Esophagus muscularis mucosa (tissue), 3 donors: ENCODE measurements at regions not wholly inside any gene's neighbourhood (a gene's known extent, or its start where the extent isn't known, plus 50 kb on each side); places are given as distances from the start of the nearest gene placed in this dataset.
"Not testable (repeated sequence)": the region's sequence is repeated elsewhere in the genome, so short reads cannot be mapped to it uniquely, and the experiment has no call there.

Experiments used
- POLR2A ChIP-seq: fragments of 450-650 bp; IDR thresholded peaks from one replicate; pipeline ENCODE4 v1.6.1; 2017; ENCODE audit warnings: antibody characterized with exemption, moderate library complexity, mild to moderate bottlenecking, low read depth
- TF ChIP-seq, protein P1 (sequence below), 3 experiments: fragments of 200-600 bp in 2 of 3; fragments of 450-650 bp in 1 of 3; sonication (generic) in 2 of 3; IDR thresholded peaks; one replicate each; pipeline ENCODE4 v1.5.1; 2017 to 2019; ENCODE audit warnings: antibody characterized with exemption in 3 of 3, mild to moderate bottlenecking in 2 of 3, moderate library complexity in 1 of 3

DNA sequence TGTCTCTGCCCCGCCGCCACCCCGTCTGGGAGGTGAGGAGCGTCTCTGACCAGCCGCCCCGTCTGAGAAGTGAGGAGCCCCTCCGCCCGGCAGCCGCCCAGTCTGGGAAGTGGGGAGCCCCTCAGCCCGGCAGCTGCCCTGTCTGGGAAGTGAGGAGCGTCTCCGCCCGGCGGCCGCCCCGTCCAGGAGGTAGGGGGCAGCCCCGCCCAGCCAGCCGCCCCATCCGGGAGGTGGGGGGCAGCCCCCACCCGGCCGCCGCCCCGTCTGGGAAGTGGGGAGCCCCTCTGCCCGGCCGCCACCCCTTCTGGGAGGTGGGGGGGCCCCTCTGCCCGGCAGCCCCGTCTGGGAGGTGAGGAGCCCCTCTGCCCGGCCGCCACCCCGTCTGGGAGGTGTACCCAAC lies 59.1 kb upstream of the TENM4 start:
- TF ChIP-seq, protein P1, sequence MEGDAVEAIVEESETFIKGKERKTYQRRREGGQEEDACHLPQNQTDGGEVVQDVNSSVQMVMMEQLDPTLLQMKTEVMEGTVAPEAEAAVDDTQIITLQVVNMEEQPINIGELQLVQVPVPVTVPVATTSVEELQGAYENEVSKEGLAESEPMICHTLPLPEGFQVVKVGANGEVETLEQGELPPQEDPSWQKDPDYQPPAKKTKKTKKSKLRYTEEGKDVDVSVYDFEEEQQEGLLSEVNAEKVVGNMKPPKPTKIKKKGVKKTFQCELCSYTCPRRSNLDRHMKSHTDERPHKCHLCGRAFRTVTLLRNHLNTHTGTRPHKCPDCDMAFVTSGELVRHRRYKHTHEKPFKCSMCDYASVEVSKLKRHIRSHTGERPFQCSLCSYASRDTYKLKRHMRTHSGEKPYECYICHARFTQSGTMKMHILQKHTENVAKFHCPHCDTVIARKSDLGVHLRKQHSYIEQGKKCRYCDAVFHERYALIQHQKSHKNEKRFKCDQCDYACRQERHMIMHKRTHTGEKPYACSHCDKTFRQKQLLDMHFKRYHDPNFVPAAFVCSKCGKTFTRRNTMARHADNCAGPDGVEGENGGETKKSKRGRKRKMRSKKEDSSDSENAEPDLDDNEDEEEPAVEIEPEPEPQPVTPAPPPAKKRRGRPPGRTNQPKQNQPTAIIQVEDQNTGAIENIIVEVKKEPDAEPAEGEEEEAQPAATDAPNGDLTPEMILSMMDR (IDR thresholded peaks at IDR 0.05): not testable (repeated sequence)
- not testable (repeated sequence) for TF ChIP-seq POLR2A
